Astrocyte of the cerebellum (primary cell): ENCODE measurements at regions not wholly inside any gene's neighbourhood (a gene's known extent, or its start where the extent isn't known, plus 50 kb on each side); places are given as distances from the start of the nearest gene placed in this dataset.

ENCODE experiments used
- DNase-seq: peaks from one replicate; pipeline ENCODE4 v3.0.0-alpha.2; 2011; ENCODE audit warnings: low read depth
- H3K4me3 ChIP-seq: 2 replicates; pipeline ENCODE4 v1.5.1; 2011; ENCODE audit warnings: mild to moderate bottlenecking, low read depth, low read length, moderate library complexity
- in situ Hi-C: cut with HindIII; loops from 2 replicates; pipeline ENCODE4 v1.10.0; 2017; ENCODE audit warnings: low sequenced_read_pairs
- TF ChIP-seq, protein P1 (sequence below): IDR thresholded peaks from 2 replicates; pipeline ENCODE4 v1.5.1; 2012; ENCODE audit warnings: low read length, low read depth, moderate library complexity, mild to moderate bottlenecking; ENCODE audit errors: missing control alignments

DNA sequence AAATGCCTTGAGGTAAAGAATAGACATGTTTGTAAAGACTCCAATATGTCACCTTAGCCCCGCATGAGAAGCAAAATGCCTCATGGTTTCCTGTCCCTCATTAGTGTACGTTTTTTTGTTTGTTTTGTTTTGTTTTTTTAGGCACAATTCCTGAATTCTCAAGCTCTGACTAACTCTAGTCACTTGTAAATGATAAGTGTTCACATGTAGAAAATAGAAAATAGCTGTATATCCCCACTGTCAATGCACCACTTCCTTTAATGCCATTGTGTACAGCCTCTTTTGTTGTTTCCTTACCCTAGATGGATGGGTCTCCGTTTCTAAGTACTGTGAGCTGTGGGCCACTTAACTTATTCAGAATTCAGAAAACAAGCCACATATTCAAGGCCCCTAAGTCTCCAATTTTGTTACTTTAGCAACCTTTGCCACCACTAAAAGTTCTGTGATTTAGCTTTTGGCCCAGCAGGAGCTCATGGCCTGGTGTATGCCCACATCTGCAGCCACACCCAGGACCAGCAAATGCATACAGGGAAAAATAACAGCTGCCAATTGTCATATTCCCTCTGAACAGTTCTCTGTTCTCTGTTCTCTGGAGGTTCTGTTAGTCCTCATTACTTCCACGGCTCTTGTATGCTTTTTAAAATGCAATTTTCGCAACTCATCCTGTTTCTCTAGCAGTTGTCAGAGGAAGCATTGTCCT lies 655.5 kb downstream of the GBE1 start:
- H3K4me3 ChIP-seq = no peak overlapping the region
- TF ChIP-seq, protein P1, sequence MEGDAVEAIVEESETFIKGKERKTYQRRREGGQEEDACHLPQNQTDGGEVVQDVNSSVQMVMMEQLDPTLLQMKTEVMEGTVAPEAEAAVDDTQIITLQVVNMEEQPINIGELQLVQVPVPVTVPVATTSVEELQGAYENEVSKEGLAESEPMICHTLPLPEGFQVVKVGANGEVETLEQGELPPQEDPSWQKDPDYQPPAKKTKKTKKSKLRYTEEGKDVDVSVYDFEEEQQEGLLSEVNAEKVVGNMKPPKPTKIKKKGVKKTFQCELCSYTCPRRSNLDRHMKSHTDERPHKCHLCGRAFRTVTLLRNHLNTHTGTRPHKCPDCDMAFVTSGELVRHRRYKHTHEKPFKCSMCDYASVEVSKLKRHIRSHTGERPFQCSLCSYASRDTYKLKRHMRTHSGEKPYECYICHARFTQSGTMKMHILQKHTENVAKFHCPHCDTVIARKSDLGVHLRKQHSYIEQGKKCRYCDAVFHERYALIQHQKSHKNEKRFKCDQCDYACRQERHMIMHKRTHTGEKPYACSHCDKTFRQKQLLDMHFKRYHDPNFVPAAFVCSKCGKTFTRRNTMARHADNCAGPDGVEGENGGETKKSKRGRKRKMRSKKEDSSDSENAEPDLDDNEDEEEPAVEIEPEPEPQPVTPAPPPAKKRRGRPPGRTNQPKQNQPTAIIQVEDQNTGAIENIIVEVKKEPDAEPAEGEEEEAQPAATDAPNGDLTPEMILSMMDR = no peak
- DNase-seq = peak; percentile 4
- in situ Hi-C loops = no loop called here

GRCh38 chr3:81105206-81105605 lies 656.2 kb downstream of the GBE1 start:
- no peak for DNase-seq
- in situ Hi-C loops = no loop called here
- TF ChIP-seq, protein P1 = no peak
- no peak overlapping the region for H3K4me3 ChIP-seq

DNA sequence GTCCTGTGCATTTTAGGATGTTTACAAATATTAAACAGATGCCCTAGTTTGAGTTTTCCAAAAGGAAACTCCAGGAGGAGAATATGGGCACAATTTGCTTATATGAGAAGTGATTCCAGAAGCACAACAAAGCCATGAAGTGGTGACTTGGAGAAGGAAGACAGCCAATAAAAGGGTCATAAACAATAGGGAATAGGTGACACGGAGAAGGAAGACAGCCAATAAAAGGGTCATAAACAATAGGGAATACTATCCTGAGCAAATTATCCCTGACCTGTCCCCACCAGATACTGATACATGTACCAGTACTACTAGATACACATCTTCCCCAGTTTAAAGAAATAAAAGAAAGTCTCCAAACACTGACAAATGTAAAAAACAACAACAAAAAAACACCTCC lies 663.6 kb downstream of the GBE1 start:
- H3K4me3 ChIP-seq = no peak overlapping the region
- no peak for DNase-seq
- TF ChIP-seq, protein P1 = no peak
- in situ Hi-C loops = no loop called here

DNA sequence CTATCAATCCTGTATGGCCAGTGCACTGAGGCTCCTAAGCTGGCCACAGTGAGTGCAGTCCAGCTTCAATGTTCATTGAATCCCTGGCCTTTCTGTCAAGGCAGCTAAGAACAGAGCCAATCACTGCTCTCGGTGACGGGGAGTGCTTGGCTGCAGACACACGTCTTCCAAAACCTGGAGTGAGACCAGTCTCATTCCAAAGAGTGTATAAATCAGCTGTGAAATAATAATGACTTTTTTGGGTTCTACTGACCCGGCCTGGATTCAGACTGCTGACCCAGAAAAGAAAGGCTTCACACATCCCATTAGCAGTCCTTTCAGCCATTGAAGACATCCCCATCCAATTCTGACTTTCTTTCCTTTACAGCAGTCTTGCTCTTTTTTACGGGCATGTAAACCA lies 665.5 kb downstream of the GBE1 start:
- no peak overlapping the region for H3K4me3 ChIP-seq
- DNase-seq = no peak
- TF ChIP-seq, protein P1 = no peak
- in situ Hi-C loops = no loop called here

DNA sequence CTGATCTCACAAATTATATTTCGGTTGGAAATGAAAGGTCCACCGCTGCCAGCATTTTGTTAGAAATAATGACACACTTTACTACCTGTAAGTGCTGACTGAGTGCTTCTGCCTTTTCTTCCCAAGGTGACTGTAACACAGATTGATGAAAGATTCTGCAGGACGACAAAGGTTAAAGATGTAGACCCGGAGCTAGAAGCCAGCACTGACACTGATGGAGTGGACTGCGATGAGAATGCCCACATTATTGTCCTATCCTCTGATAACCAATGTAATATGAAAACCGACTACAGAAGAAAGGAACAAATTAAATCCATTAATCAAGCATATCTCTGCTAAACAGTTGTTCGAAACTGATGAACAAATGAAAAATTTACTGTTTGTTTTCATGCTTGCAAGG lies 666.5 kb downstream of the GBE1 start:
- in situ Hi-C loops = no loop called here
- no peak for DNase-seq
- H3K4me3 ChIP-seq = no peak overlapping the region
- TF ChIP-seq, protein P1 = no peak

- H3K4me3 ChIP-seq = no peak overlapping the region
- DNase-seq = no peak
- in situ Hi-C loops = no loop called here
- TF ChIP-seq, protein P1 = no peak
These were observed 673.8 kb downstream of the GBE1 start for GRCh38 chr3:81087607-81088006.
